AG04449 (cell line): ENCODE measurements at regions not wholly inside any gene's neighbourhood (a gene's known extent, or its start where the extent isn't known, plus 50 kb on each side); places are given as distances from the start of the nearest gene placed in this dataset.

Experiments used
- CTCF ChIA-PET: fragments of 350-600 bp; formaldehyde crosslinking; extraction: SDS; loops from one replicate; lab custom pipeline; 2021; ENCODE audit warnings: antibody characterized with exemption; lab: Yijun Ruan, JAX
- POLR2A ChIA-PET: fragments of 400-600, 350-600 bp; formaldehyde crosslinking; extraction: SDS; loops from one replicate; lab custom pipeline; 2020; ENCODE audit warnings: antibody characterized with exemption, inconsistent platforms; lab: Yijun Ruan, JAX
- DNase-seq: peaks from one replicate; pipeline ENCODE4 v3.0.0-alpha.2; 2010; ENCODE audit warnings: low read depth, low spot score
- H3K4me3 ChIP-seq: 2 replicates; pipeline ENCODE4 v1.5.1; 2011; ENCODE audit warnings: low read depth, mild to moderate bottlenecking, control low read depth, low read length
- TF ChIP-seq, protein P1 (sequence below): IDR thresholded peaks from one replicate; pipeline ENCODE4 v1.5.1; 2011; ENCODE audit warnings: mild to moderate bottlenecking, moderate library complexity, low read length, control low read depth, inconsistent platforms; ENCODE audit not compliant: insufficient read depth; ENCODE audit errors: missing control alignments

DNA sequence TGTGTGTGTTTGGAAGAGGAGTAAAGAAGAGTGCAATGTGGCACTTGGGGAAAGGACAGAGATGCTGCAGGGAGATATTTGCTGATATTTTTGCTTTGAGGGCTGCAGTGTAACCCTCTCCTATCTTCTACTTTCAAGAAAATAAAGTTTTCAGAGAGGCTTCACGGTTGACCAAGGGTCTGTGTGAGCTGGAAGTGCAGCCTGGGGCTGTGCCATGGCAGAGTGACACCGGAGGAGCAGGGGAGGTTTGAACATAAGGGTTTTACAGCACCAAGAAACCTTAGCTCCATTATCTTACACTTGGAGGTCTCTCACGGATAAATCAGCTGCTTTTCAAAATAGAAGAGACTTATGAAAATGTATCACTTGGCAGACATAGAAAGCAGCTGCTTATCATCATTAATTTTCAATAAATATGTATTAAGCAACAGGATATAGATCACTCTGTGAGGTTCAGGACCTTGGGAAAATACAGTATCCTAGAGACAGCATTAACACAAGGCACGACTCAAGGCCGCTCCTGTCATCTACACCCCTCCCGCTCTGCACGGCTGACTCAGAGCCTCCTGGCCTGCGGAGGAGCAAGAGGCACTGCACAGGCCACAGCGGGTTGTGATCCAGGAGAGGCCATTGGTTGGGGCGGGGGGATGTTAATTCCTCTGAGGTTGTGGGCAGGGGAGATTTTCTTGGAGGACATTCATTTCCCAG lies 127.8 kb downstream of the COPS8 start:
- DNase-seq = no peak
- TF ChIP-seq, protein P1, sequence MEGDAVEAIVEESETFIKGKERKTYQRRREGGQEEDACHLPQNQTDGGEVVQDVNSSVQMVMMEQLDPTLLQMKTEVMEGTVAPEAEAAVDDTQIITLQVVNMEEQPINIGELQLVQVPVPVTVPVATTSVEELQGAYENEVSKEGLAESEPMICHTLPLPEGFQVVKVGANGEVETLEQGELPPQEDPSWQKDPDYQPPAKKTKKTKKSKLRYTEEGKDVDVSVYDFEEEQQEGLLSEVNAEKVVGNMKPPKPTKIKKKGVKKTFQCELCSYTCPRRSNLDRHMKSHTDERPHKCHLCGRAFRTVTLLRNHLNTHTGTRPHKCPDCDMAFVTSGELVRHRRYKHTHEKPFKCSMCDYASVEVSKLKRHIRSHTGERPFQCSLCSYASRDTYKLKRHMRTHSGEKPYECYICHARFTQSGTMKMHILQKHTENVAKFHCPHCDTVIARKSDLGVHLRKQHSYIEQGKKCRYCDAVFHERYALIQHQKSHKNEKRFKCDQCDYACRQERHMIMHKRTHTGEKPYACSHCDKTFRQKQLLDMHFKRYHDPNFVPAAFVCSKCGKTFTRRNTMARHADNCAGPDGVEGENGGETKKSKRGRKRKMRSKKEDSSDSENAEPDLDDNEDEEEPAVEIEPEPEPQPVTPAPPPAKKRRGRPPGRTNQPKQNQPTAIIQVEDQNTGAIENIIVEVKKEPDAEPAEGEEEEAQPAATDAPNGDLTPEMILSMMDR = no peak
- no peak overlapping the region for H3K4me3 ChIP-seq
- CTCF ChIA-PET = interaction anchor here (0.8 kb wide), 1 partner anchor 15 kb away, joined by 3 read pairs; no protein-coding TSS in a partner anchor
- POLR2A ChIA-PET = no interaction called here

DNA sequence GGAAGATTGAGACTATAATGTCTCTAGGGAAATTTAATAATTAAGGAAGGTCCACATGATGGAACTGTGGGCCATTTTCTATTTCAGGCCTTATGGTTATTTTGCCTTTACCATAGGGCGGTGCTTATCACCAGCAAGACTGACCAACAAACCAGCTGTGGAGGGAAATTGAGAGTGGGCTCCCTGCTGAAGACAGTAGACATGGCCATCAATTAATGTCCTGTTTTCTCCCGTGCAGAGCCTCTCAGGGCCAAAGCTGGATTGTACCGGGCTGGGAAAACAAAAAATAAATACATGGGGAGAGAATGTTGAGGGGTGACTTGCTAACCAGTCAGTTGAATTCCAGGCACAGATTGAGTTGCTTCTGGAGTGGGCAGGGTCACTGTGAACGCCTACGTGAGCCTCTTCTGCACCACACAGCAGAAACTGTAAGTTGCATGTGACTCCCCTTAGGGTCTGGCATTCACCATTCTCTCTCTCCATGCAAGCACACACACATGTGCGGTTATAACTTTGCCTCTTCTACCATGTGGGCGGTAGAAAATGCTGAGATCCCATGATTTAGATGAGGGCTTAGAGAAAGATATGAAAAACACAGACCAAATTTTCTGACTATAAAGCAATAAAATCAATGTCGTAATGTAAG lies 128.5 kb downstream of the COPS8 start:
- TF ChIP-seq, protein P1 = no peak
- H3K4me3 ChIP-seq = no peak overlapping the region
- ChIA-PET CTCF (interaction anchor here (0.7 kb wide), 1 partner anchor 66 kb away, joined by 3 read pairs; no protein-coding TSS in a partner anchor), POLR2A (no interaction called here)
- DNase-seq = no peak

DNA sequence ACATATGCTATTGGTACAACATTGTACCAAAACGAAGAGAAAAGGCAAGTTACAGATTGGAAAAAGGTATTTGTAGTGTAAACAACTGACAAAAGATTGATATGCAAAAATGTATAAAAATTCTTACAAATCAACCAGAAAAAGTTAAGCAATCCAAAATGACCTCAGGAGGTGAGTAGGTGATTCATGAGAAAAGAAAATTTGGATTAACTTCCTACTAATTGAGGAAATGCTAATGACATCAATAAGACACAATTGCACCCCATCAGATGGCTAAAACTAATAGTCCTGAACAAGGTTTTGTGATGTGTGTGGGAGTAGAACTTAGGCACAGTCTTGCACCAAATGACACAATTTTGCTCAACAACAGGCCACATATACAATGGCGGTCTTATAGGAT lies 129.3 kb downstream of the COPS8 start:
- no peak for DNase-seq
- ChIA-PET CTCF (interaction anchor here (0.7 kb wide), 1 partner anchor 65 kb away, joined by 3 read pairs; no protein-coding TSS in a partner anchor), POLR2A (no interaction called here)
- TF ChIP-seq, protein P1 = no peak
- H3K4me3 ChIP-seq = no peak overlapping the region

DNA sequence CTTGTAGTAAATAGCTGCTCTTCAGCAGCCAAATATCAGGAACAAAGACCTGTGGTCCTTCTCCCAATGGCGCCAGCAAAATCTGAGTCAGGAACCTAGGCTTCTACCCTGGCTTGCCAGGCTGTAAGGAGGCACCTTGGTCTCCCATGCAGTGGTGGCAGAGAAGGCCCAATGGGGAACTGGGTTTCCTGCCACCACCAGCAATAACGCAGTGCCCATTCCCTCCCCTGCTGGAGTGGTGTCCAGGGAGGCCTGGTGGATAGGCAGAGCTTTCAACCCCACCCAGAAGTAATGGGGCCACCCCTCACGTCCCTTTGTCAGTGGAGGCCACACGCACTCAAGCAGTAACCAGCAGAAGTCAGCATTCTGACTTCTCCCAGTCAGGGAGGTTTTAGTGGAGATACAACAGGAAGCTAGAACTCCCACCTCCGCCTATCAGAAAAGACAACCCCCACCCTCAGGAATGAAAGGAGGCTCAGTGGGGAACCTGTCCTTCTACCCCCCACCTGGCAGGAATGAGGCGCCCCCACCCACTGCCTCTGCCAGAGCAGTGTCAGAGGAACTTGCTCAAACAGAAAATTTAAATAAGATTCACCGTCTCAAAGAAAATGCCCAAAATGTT lies 132.4 kb downstream of the COPS8 start:
- TF ChIP-seq, protein P1 = no peak
- POLR2A ChIA-PET = no interaction called here
- no peak for DNase-seq
- CTCF ChIA-PET = interaction anchor here (0.8 kb wide), 1 partner anchor 53 kb away, joined by 4 read pairs; no protein-coding TSS in a partner anchor
- no peak overlapping the region for H3K4me3 ChIP-seq

DNA sequence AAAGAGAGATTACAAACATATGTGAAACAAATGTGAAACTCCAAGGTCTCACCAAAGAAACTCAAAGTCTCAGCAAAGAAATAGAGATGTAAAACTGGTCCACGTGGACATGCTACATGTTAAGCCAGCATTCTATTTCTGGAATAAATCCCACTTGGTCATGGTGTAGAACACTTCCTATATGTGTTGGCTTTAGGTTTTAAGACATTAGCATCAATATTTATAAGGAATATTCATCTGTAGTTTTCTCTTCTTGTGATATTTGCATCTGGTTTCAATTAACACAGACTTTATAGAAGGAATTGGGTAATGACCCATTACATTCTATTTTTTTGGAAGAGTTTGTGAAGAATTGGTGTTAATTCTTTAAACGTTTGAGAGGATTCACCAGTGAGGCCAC lies 133.1 kb downstream of the COPS8 start:
- no peak overlapping the region for H3K4me3 ChIP-seq
- ChIA-PET CTCF (no interaction called here), POLR2A (no interaction called here)
- TF ChIP-seq, protein P1 = no peak
- DNase-seq = no peak

DNA sequence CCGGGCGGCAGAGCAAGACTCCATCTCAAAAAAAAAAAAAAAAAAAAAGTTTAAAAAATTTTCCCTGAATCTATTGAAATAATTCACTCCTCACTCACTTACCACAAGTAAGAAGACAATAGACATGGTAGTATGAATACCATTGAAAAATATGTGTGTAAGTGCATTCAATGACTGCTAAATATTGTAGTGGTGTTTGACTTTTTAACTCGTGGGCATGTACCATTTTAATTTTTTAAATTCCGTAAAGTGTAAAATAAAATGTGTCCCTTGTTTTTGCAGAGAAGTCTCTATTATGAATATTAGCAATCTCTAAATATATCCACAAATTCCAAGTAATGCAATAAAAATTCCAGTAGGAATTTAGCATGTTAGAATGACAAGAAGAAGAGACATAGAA lies 134.1 kb downstream of the COPS8 start:
- H3K4me3 ChIP-seq = no peak overlapping the region
- POLR2A ChIA-PET = no interaction called here
- TF ChIP-seq, protein P1 = no peak
- DNase-seq = no peak
- CTCF ChIA-PET = no interaction called here
